Epithelial cell of proximal tubule (primary cell): ENCODE measurements at regions not wholly inside any gene's neighbourhood (a gene's known extent, or its start where the extent isn't known, plus 50 kb on each side); places are given as distances from the start of the nearest gene placed in this dataset.
"Not testable (repeated sequence)": the region's sequence is repeated elsewhere in the genome, so short reads cannot be mapped to it uniquely, and the experiment has no call there.

Experiments
- DNase-seq: peaks from one replicate; pipeline ENCODE4 v3.0.0-alpha.2; 2011; ENCODE audit warnings: low read depth
- H3K4me3 ChIP-seq: 2 replicates; pipeline ENCODE4 v1.5.1; 2011; ENCODE audit warnings: low read depth, mild to moderate bottlenecking, low read length
- TF ChIP-seq, protein P1 (sequence below): conservative IDR thresholded peaks from 2 replicates; pipeline ENCODE4 v1.5.1; 2012; ENCODE audit warnings: low read depth, mild to moderate bottlenecking, low read length

DNA sequence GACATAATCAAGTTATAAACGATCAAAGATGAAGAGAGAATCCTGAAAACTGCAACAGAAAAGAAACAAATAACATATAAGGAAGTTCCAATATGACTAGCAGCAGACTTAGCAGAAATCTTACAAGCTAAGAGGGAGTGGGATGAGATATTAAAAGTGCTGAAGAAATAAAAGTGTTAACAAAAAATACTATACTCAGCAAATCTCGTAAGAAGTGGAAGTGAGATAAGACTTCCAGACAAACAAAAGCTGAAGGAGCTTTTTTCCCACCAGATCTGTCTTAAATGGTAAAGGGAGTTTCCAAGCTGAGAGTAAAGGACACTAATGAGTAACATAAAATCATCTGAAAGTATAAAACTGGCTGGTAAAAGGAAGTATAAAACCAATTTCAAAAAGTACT lies 2036.0 kb upstream of the C9orf72 start:
- H3K4me3 ChIP-seq, result no peak overlapping the region
- TF ChIP-seq, protein P1, sequence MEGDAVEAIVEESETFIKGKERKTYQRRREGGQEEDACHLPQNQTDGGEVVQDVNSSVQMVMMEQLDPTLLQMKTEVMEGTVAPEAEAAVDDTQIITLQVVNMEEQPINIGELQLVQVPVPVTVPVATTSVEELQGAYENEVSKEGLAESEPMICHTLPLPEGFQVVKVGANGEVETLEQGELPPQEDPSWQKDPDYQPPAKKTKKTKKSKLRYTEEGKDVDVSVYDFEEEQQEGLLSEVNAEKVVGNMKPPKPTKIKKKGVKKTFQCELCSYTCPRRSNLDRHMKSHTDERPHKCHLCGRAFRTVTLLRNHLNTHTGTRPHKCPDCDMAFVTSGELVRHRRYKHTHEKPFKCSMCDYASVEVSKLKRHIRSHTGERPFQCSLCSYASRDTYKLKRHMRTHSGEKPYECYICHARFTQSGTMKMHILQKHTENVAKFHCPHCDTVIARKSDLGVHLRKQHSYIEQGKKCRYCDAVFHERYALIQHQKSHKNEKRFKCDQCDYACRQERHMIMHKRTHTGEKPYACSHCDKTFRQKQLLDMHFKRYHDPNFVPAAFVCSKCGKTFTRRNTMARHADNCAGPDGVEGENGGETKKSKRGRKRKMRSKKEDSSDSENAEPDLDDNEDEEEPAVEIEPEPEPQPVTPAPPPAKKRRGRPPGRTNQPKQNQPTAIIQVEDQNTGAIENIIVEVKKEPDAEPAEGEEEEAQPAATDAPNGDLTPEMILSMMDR, result no peak
- no peak for DNase-seq

DNA sequence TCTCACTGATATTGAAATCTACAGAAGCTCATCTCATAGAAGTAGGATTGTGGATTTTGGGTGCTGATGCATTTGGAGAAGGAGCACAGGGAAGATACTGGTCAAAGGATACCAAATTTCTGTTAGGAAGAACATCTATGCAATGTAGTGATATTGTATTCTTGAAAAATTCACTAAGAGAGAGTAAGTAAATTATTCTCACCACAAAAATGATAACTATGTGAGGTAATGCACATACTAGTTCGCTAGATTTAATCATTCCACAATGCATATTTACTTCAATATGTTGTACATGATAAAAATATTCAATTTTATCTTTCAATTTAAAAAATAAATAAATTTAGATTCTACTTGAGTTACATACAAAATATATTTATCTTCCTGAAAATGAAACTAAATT lies 2040.5 kb upstream of the C9orf72 start:
- TF ChIP-seq, protein P1, result no peak
- no peak overlapping the region for H3K4me3 ChIP-seq
- DNase-seq, result no peak

DNA sequence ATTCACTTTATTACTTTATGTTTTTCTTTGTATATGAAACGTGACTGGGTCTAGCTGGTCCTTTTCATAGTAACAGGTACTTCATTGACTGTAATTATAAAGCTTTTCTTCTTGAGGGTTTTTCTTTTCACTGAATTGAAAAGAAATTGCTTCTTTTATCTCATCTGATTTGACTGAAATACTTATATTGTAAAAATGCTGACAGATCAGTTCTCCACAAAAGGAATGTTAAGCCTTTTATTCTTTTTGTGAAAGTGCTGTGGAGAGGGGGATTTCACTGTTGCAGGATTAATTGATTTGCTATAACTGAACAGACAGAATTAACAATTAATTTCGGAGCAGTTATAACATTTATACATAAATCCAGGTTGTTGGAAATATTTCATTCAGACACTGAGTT lies 2043.6 kb upstream of the C9orf72 start:
- DNase-seq, result no peak
- TF ChIP-seq, protein P1, result no peak

GRCh38 chr9:29625292-29625731 lies 2052.0 kb upstream of the C9orf72 start:
- H3K4me3 ChIP-seq, result no peak overlapping the region
- TF ChIP-seq, protein P1, result no peak
- no peak for DNase-seq

More for the DNA sequence above, 2043.6 kb upstream of the C9orf72 start:
- H3K4me3 ChIP-seq, result no peak overlapping the region

DNA sequence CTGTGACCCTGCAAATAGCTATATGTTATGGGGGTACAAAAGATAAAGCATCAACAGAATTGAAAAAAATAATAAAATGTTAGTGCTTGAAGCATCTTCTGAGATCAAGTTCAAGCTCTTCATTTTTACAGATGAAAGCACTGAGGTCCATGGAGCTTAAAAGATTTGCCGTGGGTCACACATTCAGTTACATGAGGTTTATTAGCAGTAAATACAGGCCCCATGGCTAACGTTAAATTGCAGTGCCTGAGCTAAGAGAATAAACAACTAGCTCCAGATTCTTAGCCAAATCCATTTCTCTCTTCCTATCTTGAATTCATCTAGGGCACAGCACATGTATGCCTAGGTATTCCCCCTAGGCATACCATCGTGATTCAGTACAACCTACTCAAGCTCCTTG lies 2052.7 kb upstream of the C9orf72 start:
- no peak overlapping the region for H3K4me3 ChIP-seq
- no peak for DNase-seq
- TF ChIP-seq, protein P1, result no peak

DNA sequence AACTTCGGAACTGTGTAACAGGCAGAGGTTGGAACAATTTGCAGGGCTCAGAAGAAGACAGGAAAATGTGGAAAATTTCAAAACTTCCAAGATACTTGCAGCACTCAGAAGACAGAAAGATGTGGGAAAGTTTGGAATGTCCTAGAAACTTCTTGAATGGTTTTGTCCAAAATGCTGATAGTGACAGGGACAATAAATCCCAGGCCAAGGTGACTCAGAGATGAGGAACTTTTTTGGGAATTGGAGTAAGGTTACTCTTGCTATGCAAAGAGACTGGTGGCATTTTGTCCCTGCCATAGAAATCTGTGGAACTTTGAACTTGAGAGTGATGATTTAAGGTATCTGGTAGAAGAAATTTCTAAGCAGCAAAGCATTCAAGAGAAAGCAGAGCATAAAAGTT lies 2055.6 kb upstream of the C9orf72 start:
- not testable (repeated sequence) for DNase-seq, H3K4me3 ChIP-seq

DNA sequence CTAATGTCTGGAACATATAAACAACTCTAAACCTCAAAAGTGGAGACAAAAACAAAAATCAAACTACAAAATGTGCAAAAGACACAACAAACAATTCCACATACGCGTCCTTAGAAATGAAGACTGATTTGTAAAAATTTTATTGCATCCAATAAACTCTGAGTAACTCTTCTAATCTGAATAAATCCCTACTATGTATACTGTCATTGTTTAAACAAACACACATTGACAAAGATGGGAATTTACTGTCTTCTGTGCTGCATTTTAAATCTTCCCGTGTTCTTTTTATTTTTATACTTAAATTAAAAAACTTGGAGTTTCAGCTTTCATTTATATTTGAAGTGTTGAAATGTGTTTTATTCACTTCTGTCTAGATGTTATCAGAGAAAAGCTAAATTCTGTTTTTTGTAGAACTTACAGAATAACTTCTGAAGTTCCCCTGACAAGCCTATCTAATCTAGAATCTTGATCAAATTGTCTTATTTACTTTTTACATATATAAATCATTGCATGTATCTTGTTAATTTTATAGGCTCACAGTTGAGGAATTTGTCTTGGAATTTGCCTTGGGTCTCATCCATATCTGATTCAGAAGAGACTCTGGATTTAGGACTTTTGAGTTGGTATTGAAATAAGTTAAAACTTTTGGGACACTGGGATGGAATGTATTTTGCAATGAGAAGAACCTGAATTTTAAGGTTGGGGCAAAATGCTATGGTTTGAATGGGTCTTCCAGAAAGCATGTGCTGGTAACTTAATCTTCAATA lies 2064.4 kb upstream of the C9orf72 start:
- TF ChIP-seq, protein P1, result no peak
- no peak for DNase-seq
- H3K4me3 ChIP-seq, result no peak overlapping the region
